NCI-H128 (cell line): ENCODE measurements at regions not wholly inside any gene's neighbourhood (a gene's known extent, or its start where the extent isn't known, plus 50 kb on each side); places are given as distances from the start of the nearest gene placed in this dataset.
"Not testable (repeated sequence)": the region's sequence is repeated elsewhere in the genome, so short reads cannot be mapped to it uniquely, and the experiment has no call there.

Experiments
- DNase-seq: peaks from one replicate; lab custom pipeline; 2025; ENCODE audit not compliant: unreplicated experiment; lab: John Stamatoyannopoulos, UW

DNA sequence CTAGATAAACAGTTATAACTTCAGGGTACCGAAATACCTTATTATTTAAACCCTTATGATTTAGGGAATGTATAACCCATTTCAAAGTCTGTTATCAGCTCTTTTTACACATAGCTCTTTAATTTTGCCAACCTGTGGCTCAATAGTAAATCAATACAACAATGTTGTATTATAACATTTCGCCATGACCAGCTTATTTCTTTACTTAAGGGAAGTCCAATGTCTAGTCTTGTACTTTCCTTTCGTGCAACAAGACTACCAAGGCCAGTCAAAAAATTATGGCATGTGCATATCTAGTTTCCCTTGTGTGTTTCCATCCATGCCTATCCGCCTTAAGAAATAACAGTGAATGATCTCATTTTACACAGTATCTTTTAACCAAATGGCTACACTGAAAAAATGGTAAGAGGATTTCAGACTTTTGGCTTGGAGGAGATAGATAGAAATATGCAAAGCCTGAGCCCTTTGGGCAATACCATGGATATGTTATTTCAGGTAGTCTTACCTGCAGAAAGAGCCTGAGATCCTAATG is 239.5 kb upstream of the RPS23 start:
- no peak for DNase-seq

- DNase-seq: no peak
Observed at GRCh38 chr5:82513738-82514137, 235.6 kb upstream of the RPS23 start.

GRCh38 chr5:82512025-82512424 is 233.9 kb upstream of the RPS23 start:
- DNase-seq: no peak

GRCh38 chr5:82511134-82511533 is 233.0 kb upstream of the RPS23 start:
- DNase-seq: no peak

- no peak for DNase-seq
Observed at GRCh38 chr5:82509762-82510161, 231.6 kb upstream of the RPS23 start.

DNA sequence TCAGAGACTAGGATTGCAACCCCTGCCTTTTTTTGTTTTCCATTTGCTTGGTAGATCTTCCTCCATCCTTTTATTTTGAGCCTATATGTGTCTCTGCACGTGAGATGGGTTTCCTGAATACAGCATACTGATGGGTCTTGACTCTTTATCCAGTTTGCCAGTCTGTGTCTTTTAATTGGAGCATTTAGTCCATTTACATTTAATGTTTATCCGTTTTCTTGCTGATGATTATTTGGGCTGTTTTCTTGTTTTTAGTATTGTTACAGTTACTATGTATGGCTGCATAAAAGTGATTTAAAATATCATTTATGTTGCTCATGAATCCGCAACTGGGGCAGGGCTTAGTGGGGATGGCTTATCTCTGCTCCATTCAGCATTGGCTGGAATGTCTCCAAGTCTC is 228.2 kb upstream of the RPS23 start:
- DNase-seq: not testable (repeated sequence)

GRCh38 chr5:82499725-82500244 is 221.6 kb upstream of the RPS23 start:
- DNase-seq: no peak

GRCh38 chr5:82497242-82497641 is 219.1 kb upstream of the RPS23 start:
- DNase-seq: no peak

DNA sequence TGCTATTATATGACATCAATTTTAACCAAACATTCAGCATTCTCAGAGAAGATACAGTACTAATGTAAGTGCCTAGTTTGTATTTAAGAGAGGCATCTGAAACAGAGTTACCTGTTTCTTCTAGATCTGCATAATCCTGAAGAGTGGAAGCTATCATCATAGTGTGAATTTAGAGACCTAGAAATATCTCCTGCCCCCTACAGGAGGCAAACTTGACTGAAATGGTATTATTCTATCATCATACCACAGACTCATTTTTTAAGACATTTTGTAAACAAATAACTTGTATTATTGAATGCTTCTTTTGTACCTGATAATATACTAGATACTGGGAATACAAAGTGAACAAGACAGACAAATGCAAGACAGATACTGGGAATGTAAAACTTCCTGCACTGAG is 216.8 kb upstream of the RPS23 start:
- DNase-seq: no peak

GRCh38 chr5:82493221-82493620 is 215.1 kb upstream of the RPS23 start:
- no peak for DNase-seq

DNA sequence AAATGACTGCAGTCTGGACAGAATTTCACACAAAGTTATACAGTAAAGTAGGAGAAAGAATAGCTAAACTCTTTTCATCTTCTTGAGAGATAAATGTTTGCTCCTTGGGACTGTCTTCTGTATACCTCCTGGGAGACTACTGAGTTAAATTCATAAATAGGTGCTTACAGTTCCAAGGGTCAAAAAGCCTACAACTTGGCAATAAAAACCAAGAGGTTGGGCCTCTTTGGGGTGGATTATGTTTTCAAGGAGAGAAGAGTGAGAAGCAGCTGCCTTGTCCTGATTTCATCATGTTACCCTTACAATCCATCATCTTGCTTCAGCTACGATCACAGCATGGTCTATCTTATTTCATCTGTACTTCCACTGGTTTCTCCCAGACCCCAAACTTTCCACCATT is 213.2 kb upstream of the RPS23 start:
- DNase-seq: no peak

GRCh38 chr5:82489683-82490082 is 211.5 kb upstream of the RPS23 start:
- DNase-seq: no peak

DNA sequence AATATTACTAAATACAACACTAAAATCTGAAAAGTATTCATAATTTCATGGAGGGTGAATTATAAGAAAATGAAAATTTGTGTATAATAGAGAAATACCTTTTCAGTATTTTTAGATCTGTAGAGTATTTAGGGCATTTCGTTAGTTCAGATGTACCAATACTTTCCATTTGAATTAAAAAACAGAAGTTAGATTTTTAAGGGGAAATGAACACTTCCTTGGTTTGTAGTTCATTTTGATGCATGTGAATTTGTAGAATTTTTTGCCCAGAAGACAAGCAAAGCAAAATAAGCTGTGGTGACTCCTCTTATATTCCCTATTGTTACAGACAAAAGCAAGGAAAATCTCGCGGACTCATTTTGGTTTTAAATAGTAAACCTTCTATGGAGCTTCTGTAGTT is 209.0 kb upstream of the RPS23 start:
- DNase-seq: no peak

- no peak for DNase-seq
Observed at GRCh38 chr5:82480331-82480730, 202.2 kb upstream of the RPS23 start.

- DNase-seq: no peak
Observed at GRCh38 chr5:82476155-82476554, 198.0 kb upstream of the RPS23 start.

- no peak for DNase-seq
Observed at GRCh38 chr5:82473262-82473661, 195.1 kb upstream of the RPS23 start.

GRCh38 chr5:82470185-82470994 is 192.2 kb upstream of the RPS23 start:
- no peak for DNase-seq

- DNase-seq: no peak
Observed at GRCh38 chr5:82466986-82467561, 188.9 kb upstream of the RPS23 start.

DNA sequence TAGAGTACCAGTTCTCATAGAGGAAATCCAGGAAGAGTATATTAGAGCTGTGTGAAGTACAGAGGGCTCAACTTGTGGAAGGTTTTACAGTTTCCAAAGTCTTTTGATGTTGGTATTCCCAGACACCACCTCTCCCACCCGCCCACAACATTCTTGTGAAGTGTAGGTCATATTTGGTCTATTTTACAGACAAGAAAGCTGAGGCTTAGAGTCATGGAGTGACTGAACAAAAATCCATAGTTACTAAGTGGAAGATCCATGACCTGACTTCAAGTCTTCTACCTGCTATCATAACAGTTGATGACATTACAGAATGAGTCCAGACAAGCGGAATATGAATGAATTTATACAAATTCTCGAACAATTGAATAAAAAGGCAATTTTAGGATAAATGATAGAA is 187.1 kb upstream of the RPS23 start:
- DNase-seq: no peak

- no peak for DNase-seq
Observed at GRCh38 chr5:82459626-82460025, 181.5 kb upstream of the RPS23 start.

- DNase-seq: not testable (repeated sequence)
Observed at GRCh38 chr5:82455317-82455716, 177.2 kb upstream of the RPS23 start.

DNA sequence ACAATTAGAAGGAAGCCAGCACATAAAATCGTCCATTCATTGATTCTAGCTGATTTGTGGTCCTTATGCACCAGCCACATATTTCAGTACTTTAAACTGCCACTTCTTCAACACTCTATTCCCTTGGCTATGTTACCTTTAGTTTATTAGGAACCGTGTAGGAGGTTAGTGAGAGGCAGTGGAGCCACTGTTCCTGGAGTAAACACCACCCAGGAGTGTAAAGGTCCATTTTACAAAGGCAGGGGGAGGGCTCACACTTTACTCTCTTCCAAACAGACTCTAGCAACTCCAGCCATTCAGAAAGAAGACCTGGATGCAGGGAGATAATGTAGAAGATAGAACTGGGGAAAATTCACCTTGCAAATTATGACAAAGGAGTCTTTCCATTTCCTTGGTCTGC is 170.2 kb upstream of the RPS23 start:
- DNase-seq: no peak
